Suprapubic skin (tissue), 3 donors: ENCODE measurements at regions not wholly inside any gene's neighbourhood (a gene's known extent, or its start where the extent isn't known, plus 50 kb on each side); places are given as distances from the start of the nearest gene placed in this dataset.

Experiments used
- CTCF ChIP-seq, 2 donors: fragments of 200-600 bp in 1 of 2; fragments of 450-650 bp in 1 of 2; sonication (generic) in 1 of 2; IDR thresholded peaks; one replicate each; pipeline ENCODE4 v1.5.1; 2016 to 2019; ENCODE audit warnings: antibody characterized with exemption in 2 of 2, mild to moderate bottlenecking in 1 of 2, moderate library complexity in 1 of 2
- EP300 ChIP-seq: sonication (generic); formaldehyde crosslinking; IDR thresholded peaks from one replicate; pipeline ENCODE4 v1.6.1; 2017; ENCODE audit warnings: antibody characterized with exemption

DNA sequence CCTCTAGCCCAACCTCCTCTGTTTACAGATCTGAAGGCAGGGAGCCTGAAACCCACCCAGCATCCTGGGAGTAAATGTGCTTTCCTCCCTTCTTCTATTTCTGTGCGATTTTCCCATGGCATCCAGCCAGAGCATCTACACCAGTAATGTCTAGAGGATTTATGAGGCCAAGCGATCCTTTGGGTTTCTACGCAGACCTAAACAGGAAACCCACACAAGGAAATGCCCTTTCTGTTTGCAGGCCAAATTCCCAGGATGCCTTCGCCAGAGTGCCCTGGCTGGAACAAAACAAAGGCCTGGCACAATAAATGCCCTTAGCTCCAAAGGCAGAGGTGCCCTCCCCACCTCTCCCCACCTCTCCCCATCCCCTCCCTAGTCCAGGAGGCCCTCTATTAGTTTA is 110.5 kb upstream of the CDC42BPA start:
- no peak for TF ChIP-seq EP300
- no peak for TF ChIP-seq CTCF (IDR thresholded peaks at IDR 0.05)
